ENCODE measurements at regions not wholly inside any gene's neighbourhood (a gene's known extent, or its start where the extent isn't known, plus 50 kb on each side); places are given as distances from the start of the nearest gene placed in this dataset.

DNA sequence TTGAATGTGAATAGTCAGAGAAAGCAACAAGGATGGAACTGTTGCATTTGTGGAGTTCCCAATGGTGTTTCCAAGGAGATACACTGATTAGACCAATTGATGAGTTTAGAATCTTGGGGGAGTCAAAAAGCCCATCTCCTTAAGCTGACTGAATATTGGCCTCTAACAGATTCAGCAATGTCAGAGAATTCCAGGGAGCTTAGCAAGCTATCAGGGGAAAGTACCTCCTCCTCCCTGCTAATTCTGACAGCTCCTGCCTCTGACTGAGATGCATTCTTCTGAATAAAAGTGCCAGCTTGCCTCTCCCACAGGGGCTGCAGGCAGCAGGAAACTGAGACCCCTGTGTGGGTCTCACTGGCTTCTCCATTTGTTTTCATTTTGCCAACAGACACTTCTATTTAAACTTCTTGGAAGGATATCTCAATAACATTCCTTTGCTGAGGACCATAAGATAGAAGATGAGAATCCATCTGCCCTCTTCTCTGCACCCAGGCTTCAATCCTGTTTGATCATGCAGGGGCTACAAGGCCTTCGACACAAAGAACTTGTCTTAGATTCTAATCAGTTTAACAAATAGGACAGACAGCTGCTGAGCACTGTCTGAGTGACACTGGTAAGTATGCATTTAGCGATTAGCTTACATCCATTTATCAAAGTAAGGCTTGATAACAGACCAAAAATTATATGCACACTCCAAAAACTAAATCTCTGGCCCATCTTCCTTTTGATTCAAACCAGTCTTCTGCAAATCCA lies 1080.8 kb downstream of the TUSC7 start:
- H3K9ac ChIP-seq = no peak overlapping the region
- no peaks in the 10 kb centered on the region for H3K9me3 ChIP-seq (ENCODE audit: control insufficient read depth, low read length)
- H2AFZ ChIP-seq = no peak overlapping the region
- H3K27me3 ChIP-seq (ENCODE audit: control insufficient read depth, insufficient read depth, low read length) = no peaks in the 10 kb centered on the region
- no peak overlapping the region for H3K27ac ChIP-seq
- H3K36me3 ChIP-seq (ENCODE audit: control insufficient read depth, insufficient read depth, low read length) = no peaks in the 10 kb centered on the region
- TF ChIP-seq CTCF (IDR thresholded peaks at IDR 0.05) = no peak
- no peaks in the 10 kb centered on the region for H3K4me1 ChIP-seq
- H3K4me2 ChIP-seq (ENCODE audit: low read length) = no peak overlapping the region
- H3K4me3 ChIP-seq (ENCODE audit: low read depth, low read length) = no peak overlapping the region
- no peaks in the 10 kb centered on the region for H3K79me2 ChIP-seq

DNA sequence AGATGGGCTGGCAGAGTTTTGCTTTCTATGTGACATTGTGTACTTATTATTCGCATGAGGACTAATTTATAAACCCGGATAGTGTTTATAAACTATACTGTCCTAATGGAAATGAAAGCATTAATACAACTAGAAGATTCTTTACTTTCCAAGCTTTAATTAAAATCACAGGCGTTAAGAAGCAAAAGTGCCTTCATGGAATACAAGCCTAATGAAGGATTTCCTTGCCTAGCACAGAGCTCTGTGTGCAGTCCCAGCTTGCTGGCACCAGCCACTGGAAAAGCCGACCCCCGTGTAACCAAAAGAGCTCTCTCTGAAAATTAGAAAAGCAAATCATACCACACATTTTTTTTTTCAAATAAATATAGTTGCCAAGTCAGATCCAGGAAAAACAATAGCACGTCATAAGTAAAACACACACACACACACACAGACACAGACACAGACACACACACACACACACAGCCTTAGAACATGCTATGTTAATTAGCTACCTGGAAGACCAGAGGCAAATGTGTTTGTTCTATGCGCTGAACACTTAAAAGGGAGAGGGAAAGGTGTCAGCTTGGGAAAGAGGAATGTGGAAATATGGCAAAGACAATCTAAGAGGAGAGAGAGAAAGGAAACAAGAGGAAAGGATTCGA lies 1084.2 kb downstream of the TUSC7 start:
- Histone ChIP-seq H3K27ac (no peak overlapping the region), H2AFZ (no peak overlapping the region), H3K36me3 (ENCODE audit: control insufficient read depth, insufficient read depth, low read length) (no peaks in the 10 kb centered on the region), H3K27me3 (ENCODE audit: control insufficient read depth, insufficient read depth, low read length) (no peaks in the 10 kb centered on the region), H3K9ac (no peak overlapping the region), H3K4me3 (ENCODE audit: low read depth, low read length) (no peak overlapping the region), H3K4me2 (ENCODE audit: low read length) (no peak overlapping the region), H3K79me2 (no peaks in the 10 kb centered on the region), H3K4me1 (no peaks in the 10 kb centered on the region), H3K9me3 (ENCODE audit: control insufficient read depth, low read length) (no peaks in the 10 kb centered on the region)
- TF ChIP-seq CTCF (IDR thresholded peaks at IDR 0.05) = no peak

DNA sequence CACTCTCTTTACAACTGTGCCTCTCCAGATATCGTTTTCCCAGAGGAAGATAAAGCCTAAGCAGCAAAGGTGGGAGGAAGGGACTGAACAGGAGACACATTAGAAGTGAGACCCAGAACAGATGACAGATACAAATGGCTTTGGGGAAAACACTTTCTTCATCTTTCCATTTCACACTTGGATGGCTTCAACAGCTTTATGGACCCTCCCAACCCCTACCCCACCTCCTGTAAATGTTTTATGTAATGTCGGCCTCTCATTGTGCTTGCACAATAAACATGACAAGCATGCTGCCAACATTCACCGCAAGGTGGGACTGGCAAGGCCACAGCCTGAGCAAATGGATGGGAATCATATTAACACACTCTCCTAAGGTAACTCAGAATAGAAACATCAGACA lies 1088.6 kb downstream of the TUSC7 start:
- no peak for TF ChIP-seq CTCF (IDR thresholded peaks at IDR 0.05)
- no peaks in the 10 kb centered on the region for H3K4me1 ChIP-seq
- no peak overlapping the region for H3K9ac ChIP-seq
- no peak overlapping the region for H2AFZ ChIP-seq
- H3K36me3 ChIP-seq (ENCODE audit: control insufficient read depth, insufficient read depth, low read length) = no peaks in the 10 kb centered on the region
- no peak overlapping the region for H3K4me2 ChIP-seq (ENCODE audit: low read length)
- no peaks in the 10 kb centered on the region for H3K79me2 ChIP-seq
- H3K27me3 ChIP-seq (ENCODE audit: control insufficient read depth, insufficient read depth, low read length) = no peaks in the 10 kb centered on the region
- no peaks in the 10 kb centered on the region for H3K9me3 ChIP-seq (ENCODE audit: control insufficient read depth, low read length)
- no peak overlapping the region for H3K4me3 ChIP-seq (ENCODE audit: low read depth, low read length)
- no peak overlapping the region for H3K27ac ChIP-seq

DNA sequence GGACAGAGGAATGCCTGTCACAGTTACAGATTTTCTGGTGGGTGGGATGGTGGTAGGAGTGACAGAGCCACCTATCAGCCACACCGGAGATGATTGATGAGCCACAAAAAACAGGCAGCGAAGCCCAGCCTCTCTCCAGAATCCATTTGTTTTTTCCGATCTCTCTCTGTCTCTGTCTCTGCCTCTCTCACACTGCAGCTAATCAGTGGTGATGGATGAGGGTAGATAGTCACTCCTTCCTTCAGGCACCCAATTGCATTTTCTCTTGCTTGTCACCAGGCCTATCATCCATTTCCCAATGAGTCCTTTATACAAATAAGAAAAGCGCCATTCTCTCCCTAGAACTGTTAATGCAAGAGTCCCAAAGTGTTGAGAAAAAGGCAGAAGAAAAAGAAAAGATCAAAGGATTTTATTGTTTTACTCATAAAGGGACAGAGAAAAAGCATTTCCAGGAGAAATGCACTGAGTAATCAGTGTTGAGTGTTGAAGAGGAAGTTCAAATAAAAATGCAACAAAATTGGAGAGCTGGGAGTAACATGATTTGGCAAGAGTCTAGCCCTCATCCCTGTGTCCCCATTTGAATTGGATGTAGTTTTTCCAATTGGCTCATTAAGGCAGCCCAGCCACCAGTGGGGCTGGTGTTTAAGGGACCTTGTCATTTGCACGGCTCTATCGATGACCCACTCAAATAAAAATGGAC lies 1089.3 kb downstream of the TUSC7 start:
- Histone ChIP-seq H3K4me2 (ENCODE audit: low read length) (no peak overlapping the region), H3K9me3 (ENCODE audit: control insufficient read depth, low read length) (no peaks in the 10 kb centered on the region), H3K79me2 (no peaks in the 10 kb centered on the region), H3K4me3 (ENCODE audit: low read depth, low read length) (no peak overlapping the region), H3K9ac (no peak overlapping the region), H3K4me1 (no peaks in the 10 kb centered on the region), H3K27me3 (ENCODE audit: control insufficient read depth, insufficient read depth, low read length) (no peaks in the 10 kb centered on the region), H3K27ac (no peak overlapping the region), H3K36me3 (ENCODE audit: control insufficient read depth, insufficient read depth, low read length) (no peaks in the 10 kb centered on the region), H2AFZ (no peak overlapping the region)
- no peak for TF ChIP-seq CTCF (IDR thresholded peaks at IDR 0.05)

Measured in parathyroid adenoma (tissue), 2 donors.